Lung (tissue), 11 donors: ENCODE measurements at regions not wholly inside any gene's neighbourhood (a gene's known extent, or its start where the extent isn't known, plus 50 kb on each side); places are given as distances from the start of the nearest gene placed in this dataset.

ENCODE experiments used
- ATAC-seq: fragments of 200-7000 bp; cut with Tn5 transposase; one replicate; pipeline ENCODE4 v1.9.1; 2020; ENCODE audit warnings: moderate number of reproducible peaks; ENCODE audit not compliant: insufficient read depth, low FRiP score
- DNase-seq, 3 donors: peaks; one replicate each; pipeline ENCODE4 v3.0.0-alpha.2; 2013 to 2017
- H3K27ac ChIP-seq, 2 donors: one replicate each; pipeline ENCODE4 v1.5.1; 2013; ENCODE audit warnings: mild to moderate bottlenecking in 2 of 2, moderate library complexity in 2 of 2, control low read depth in 1 of 2, inconsistent platforms in 1 of 2, low read depth in 1 of 2, low read length in 1 of 2
- H3K27me3 ChIP-seq, 3 donors: one replicate each; pipeline ENCODE4 v1.5.1; 2013; ENCODE audit warnings: low read length in 2 of 3; ENCODE audit not compliant: control insufficient read depth in 3 of 3, insufficient read depth in 3 of 3
- H3K36me3 ChIP-seq, 4 donors: one replicate each; pipeline ENCODE4 v1.5.1; 2013; ENCODE audit warnings: low read length in 4 of 4, mild to moderate bottlenecking in 1 of 4, moderate library complexity in 1 of 4; ENCODE audit not compliant: control insufficient read depth in 4 of 4, insufficient read depth in 4 of 4
- H3K4me1 ChIP-seq, 5 donors: one replicate each; pipeline ENCODE4 v1.5.1; 2013; ENCODE audit warnings: low read length in 5 of 5, mild to moderate bottlenecking in 2 of 5, moderate library complexity in 1 of 5; ENCODE audit not compliant: control insufficient read depth in 5 of 5, insufficient read depth in 5 of 5
- H3K4me3 ChIP-seq: one replicate; pipeline ENCODE4 v1.5.1; 2013; ENCODE audit warnings: mild to moderate bottlenecking, control low read depth, moderate library complexity
- H3K9ac ChIP-seq, 2 donors: one replicate each; pipeline ENCODE4 v1.5.1; 2013; ENCODE audit warnings: low read length in 2 of 2, control low read depth in 1 of 2; ENCODE audit not compliant: insufficient read depth in 1 of 2
- H3K9me3 ChIP-seq, 4 donors: one replicate each; pipeline ENCODE4 v1.5.1; 2013; ENCODE audit warnings: low read length in 3 of 4, mild to moderate bottlenecking in 1 of 4, moderate library complexity in 1 of 4; ENCODE audit not compliant: control insufficient read depth in 4 of 4, insufficient read depth in 3 of 4
- CTCF ChIP-seq: IDR thresholded peaks from 2 replicates; pipeline ENCODE4 v1.5.1; 2012; ENCODE audit warnings: mild to moderate bottlenecking; ENCODE audit errors: control extremely low read depth, extremely low read depth
- WGBS, 2 donors: extraction: QIAGEN DNeasy Blood & Tissue Kit; methylation state at CpG; one replicate each; pipeline ENCODE4 v1.1.7; 2013; 5-methylcytosine and 5-hydroxymethylcytosine counted together
- donor health status: control.
- donor health status: control.
- donor health status: Bipolar disorder and iron deficiency.
- donor health status: healthy.
- donor health status: DM: yes; HTN: yes; CAD: no.

DNA sequence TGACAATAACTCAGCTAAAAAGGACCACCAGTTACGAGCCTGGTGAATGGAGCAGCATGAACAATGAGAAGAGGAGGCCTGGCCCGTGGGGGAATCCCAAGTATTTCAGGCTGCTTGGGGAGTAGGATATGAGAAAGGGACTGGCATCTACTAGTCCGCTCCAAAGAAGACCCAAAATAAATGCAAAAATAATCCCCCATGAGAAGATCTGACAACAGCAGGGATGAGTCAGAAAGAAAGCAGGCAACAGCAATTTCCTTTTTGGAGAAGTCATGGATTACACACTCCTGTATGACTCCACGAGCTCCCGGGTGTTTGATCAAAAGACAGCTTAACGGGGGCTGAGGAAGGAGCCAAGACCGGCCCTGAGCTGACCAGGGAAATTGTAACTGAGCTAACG is 111.4 kb downstream of the SOX11 start:
- no peak for TF ChIP-seq CTCF
- ATAC-seq, result no peak
- H3K4me3 ChIP-seq, result no peak overlapping the region
- WGBS, 2 donors, result 54 to 61% methylated on average over 8 of the region's 8 CpGs
- no peak overlapping the region for H3K9ac ChIP-seq
- H3K27me3 ChIP-seq, result no peaks in the 10 kb centered on the region
- H3K27ac ChIP-seq, result no peak overlapping the region
- peaks cover 0 to 4% (median 0%) of the 10 kb centered on the region in 4 donors for H3K9me3 ChIP-seq
- no peak for DNase-seq
- H3K36me3 ChIP-seq, result no peaks in the 10 kb centered on the region
- no peaks in the 10 kb centered on the region for H3K4me1 ChIP-seq

DNA sequence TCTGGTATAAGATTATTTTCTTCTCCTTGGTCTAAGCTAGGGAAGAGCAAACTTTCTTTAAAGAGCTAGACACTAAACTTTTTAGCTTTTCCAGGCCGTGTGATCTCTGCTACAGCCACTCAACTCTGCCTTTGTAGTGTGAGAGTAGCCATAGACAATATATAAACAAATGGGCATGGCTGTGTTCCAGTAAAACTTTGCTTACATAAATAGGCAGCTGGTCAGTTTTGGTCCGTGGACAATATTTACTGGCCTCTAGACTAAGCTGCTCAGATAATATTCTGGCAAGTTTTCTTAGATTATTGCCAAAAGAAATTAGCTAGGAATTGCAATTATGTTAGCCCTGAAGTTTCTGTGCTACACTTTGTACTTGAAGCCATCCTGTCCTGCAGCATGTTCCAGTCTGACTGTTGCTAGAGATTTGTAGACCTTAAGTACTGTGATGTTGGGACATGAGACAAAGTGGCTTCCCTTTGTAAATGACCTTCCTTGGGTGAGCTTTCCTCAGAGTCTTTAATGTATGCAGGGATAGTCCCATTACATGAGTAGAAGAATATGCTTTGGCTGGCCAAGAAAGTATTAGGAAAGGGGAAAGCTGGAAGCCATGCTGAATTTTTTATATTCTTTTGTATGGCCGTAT is 126.9 kb downstream of the SOX11 start:
- peak; percentile 80 to 98 (median 97) for DNase-seq
- no peaks in the 10 kb centered on the region for H3K36me3 ChIP-seq
- H3K4me3 ChIP-seq, result no peak overlapping the region
- peaks cover 0 to 32% (median 4%) of the 10 kb centered on the region in 5 donors for H3K4me1 ChIP-seq
- TF ChIP-seq CTCF, result no peak
- no peaks in the 10 kb centered on the region for H3K9me3 ChIP-seq
- no peak overlapping the region for H3K9ac ChIP-seq
- H3K27me3 ChIP-seq, result no peaks in the 10 kb centered on the region
- ATAC-seq, result no peak
- no peak overlapping the region for H3K27ac ChIP-seq
- WGBS, 2 donors, result 38 to 51% methylated on average over 3 of the region's 3 CpGs

- WGBS, 2 donors, result 87 to 94% methylated on average over 2 of the region's 2 CpGs
- Histone ChIP-seq H3K4me1 (peaks cover 0 to 28% (median 2%) of the 10 kb centered on the region in 5 donors), H3K36me3 (no peaks in the 10 kb centered on the region), H3K27me3 (no peaks in the 10 kb centered on the region), H3K27ac (no peak overlapping the region), H3K9ac (no peak overlapping the region), H3K9me3 (peaks cover 0 to 4% (median 0%) of the 10 kb centered on the region in 4 donors), H3K4me3 (no peak overlapping the region)
- DNase-seq (peak in 2 of 3 donors; percentile 73 to 81), ATAC-seq (no peak)
- TF ChIP-seq CTCF, result no peak
Measured at GRCh38 chr2:5824126-5824525, 131.9 kb downstream of the SOX11 start.

DNA sequence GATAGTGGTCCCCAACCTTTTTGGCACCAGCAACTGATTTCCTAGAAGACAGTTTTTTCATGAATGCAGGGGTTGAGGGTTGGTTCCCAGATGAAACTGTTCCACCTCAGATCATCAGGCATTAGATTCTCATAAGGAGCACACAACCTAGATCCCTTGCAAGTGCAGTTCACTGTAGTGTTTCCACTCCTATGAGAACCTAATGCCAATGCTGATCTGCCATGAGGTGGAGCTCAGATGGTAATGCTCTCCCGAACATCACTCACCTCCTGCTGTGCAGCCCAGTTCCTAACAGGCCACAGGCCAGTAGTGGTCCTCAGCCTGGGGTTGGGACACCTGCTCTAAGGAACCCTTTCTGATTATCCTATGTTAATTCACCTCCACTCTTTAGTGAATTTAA is 133.5 kb downstream of the SOX11 start:
- 81 to 95% methylated on average over 1 of the region's 1 CpG for WGBS, 2 donors
- H3K4me3 ChIP-seq, result no peak overlapping the region
- no peak for ATAC-seq

More for the DNA sequence above, 133.5 kb downstream of the SOX11 start:
- no peaks in the 10 kb centered on the region for H3K27me3 ChIP-seq
- no peak for TF ChIP-seq CTCF
- no peak for DNase-seq
- H3K9ac ChIP-seq, result no peak overlapping the region
- peaks cover 0 to 16% (median 0%) of the 10 kb centered on the region in 5 donors for H3K4me1 ChIP-seq
- no peaks in the 10 kb centered on the region for H3K36me3 ChIP-seq
- H3K9me3 ChIP-seq, result peaks cover 0 to 4% (median 0%) of the 10 kb centered on the region in 4 donors
- H3K27ac ChIP-seq, result no peak overlapping the region
